HepG2 (cell line): ENCODE measurements at regions not wholly inside any gene's neighbourhood (a gene's known extent, or its start where the extent isn't known, plus 50 kb on each side); places are given as distances from the start of the nearest gene placed in this dataset.

ENCODE experiments used
- ATAC-seq: fragments of 200-7000 bp; cut with Tn5 transposase; 3 replicates; pipeline ENCODE4 v1.9.1; 2020; ENCODE audit warnings: mild to moderate bottlenecking, moderate library complexity
- BruUV-seq: library from RNA; stranded (reverse); fragments of 400-500 nt; replicated peaks from 2 replicates; lab custom pipeline; 2021; lab: Mats Ljungman, UMichigan
- CTCF ChIA-PET: fragments of 300-600 bp; formaldehyde crosslinking; extraction: SDS; loops from one replicate; lab custom pipeline; 2021; ENCODE audit warnings: low total read pairs, inconsistent platforms, low intra/inter-chr PET ratio; lab: Yijun Ruan, JAX
- POLR2A ChIA-PET: fragments of 350-600 bp; sonication (Branson Sonifier 250); formaldehyde crosslinking; loops from one replicate; lab custom pipeline; 2020; ENCODE audit warnings: antibody characterized with exemption, inconsistent platforms; lab: Yijun Ruan, JAX
- DNase-seq: peaks from one replicate; pipeline ENCODE4 v3.0.0-alpha.2; 2015; ENCODE audit warnings: low spot score
- FAIRE-seq: peaks from 3 replicates; lab custom pipeline; 2011; peaks lifted over from hg19 to GRCh38; lab: Jason Lieb, UNC
- H2AFZ ChIP-seq: one replicate; pipeline ENCODE4 v1.6.1; 2011; ENCODE audit warnings: low read length, inconsistent platforms
- H3K27ac ChIP-seq: fragments of 300-600 bp; 3 replicates; pipeline ENCODE4 v1.8.0; 2011; ENCODE audit warnings: mixed run types, mild to moderate bottlenecking, mixed read lengths, low read length, inconsistent platforms; ENCODE audit not compliant: insufficient read depth; ENCODE audit errors: extremely low read length
- H3K27me3 ChIP-seq, 2 experiments: fragments of 200-600 bp in 1 of 2; 2 replicates in 1 of 2; 3 replicates in 1 of 2; pipeline versions ENCODE4 v1.6.0 to v1.8.0; 2011; ENCODE audit warnings: low read length in 2 of 2, mild to moderate bottlenecking in 2 of 2, moderate library complexity in 2 of 2, inconsistent platforms in 1 of 2; ENCODE audit not compliant: insufficient read depth in 2 of 2, control insufficient read depth in 1 of 2
- H3K36me3 ChIP-seq, 2 experiments: fragments of 200-600 bp in 1 of 2; replicated peaks in 1 of 2; 2 replicates in 1 of 2; 3 replicates in 1 of 2; pipeline versions ENCODE4 v1.5.1 to v1.8.0; 2011; ENCODE audit warnings: low read length in 2 of 2, inconsistent platforms in 1 of 2; ENCODE audit not compliant: insufficient read depth in 2 of 2, control insufficient read depth in 1 of 2
- H3K4me1 ChIP-seq: 2 replicates; pipeline ENCODE4 v1.5.1; 2012; ENCODE audit warnings: low read length, inconsistent platforms; ENCODE audit not compliant: insufficient read depth
- H3K4me2 ChIP-seq: 2 replicates; pipeline ENCODE4 v1.6.0; 2011; ENCODE audit warnings: low read depth, low read length, inconsistent platforms
- H3K4me3 ChIP-seq, 3 experiments: fragments of 200-600 bp in 1 of 3; sonication (generic), shearing (Covaris generic) in 1 of 3; replicated peaks in 1 of 3; 2 replicates each; pipeline ENCODE4 v1.5.1; 2011 to 2016; ENCODE audit warnings: low read length in 3 of 3, inconsistent platforms in 2 of 3, low read depth in 2 of 3, mild to moderate bottlenecking in 2 of 3, control low read depth in 1 of 3, mixed read lengths in 1 of 3; ENCODE audit not compliant: insufficient read depth in 1 of 3
- H3K79me2 ChIP-seq: one replicate; pipeline ENCODE4 v1.6.1; 2011; ENCODE audit warnings: low read length, inconsistent platforms; ENCODE audit not compliant: insufficient read depth
- H3K9ac ChIP-seq: 2 replicates; pipeline ENCODE4 v1.6.0; 2011; ENCODE audit warnings: mild to moderate bottlenecking, low read depth, low read length, inconsistent platforms; ENCODE audit not compliant: insufficient read depth
- H3K9me3 ChIP-seq: 2 replicates; pipeline ENCODE4 v1.5.1; 2012; ENCODE audit warnings: mild to moderate bottlenecking, low read length
- H4K20me1 ChIP-seq: 2 replicates; pipeline ENCODE4 v1.6.0; 2011; ENCODE audit warnings: inconsistent platforms, mild to moderate bottlenecking, low read length, moderate library complexity; ENCODE audit not compliant: insufficient read depth
- ATRX ChIP-seq: sonication (generic); formaldehyde crosslinking; IDR thresholded peaks from 2 replicates; pipeline ENCODE4 v1.4.0; 2020; ENCODE audit warnings: missing genetic modification reagents, borderline replicate concordance
- HNF4A ChIP-seq: sonication (generic); formaldehyde crosslinking; IDR thresholded peaks from 2 replicates; pipeline ENCODE4 v1.4.0; 2020; ENCODE audit warnings: missing genetic modification reagents
- ISX ChIP-seq: sonication (generic); formaldehyde crosslinking; conservative IDR thresholded peaks from 2 replicates; pipeline ENCODE4 v1.5.0; 2020; ENCODE audit warnings: missing genetic modification reagents
- MAFF ChIP-seq: IDR thresholded peaks from 2 replicates; pipeline ENCODE4 v1.6.1; 2011; ENCODE audit warnings: low read depth, low read length, improper control_type of control experiment
- MAFK ChIP-seq, 2 experiments: IDR thresholded peaks in 1 of 2; conservative IDR thresholded peaks in 1 of 2; 2 replicates each; pipeline ENCODE4 v1.6.1; 2011; ENCODE audit warnings: improper control_type of control experiment in 2 of 2, low read length in 2 of 2
- MBNL3 ChIP-seq: fragments of 250-450 bp; sonication (Bioruptor Pico); conservative IDR thresholded peaks from 2 replicates; pipeline ENCODE4 v1.8.0; 2022; ENCODE audit warnings: mild to moderate bottlenecking, inconsistent platforms
- MEF2D ChIP-seq: sonication (generic); formaldehyde crosslinking; IDR thresholded peaks from 2 replicates; pipeline ENCODE4 v1.5.1; 2020; ENCODE audit warnings: mild to moderate bottlenecking, missing genetic modification reagents
- POLR2A ChIP-seq, 2 experiments: IDR thresholded peaks; 2 replicates each; pipeline ENCODE4 v1.6.1; 2011; ENCODE audit warnings: low read depth in 2 of 2, low read length in 2 of 2, mild to moderate bottlenecking in 1 of 2, moderate library complexity in 1 of 2; ENCODE audit not compliant: insufficient read depth in 1 of 2
- RAD21 ChIP-seq: fragments of 450-650 bp; formaldehyde crosslinking; IDR thresholded peaks from 2 replicates; pipeline ENCODE4 v1.5.0; 2020; ENCODE audit warnings: mild to moderate bottlenecking
- RBAK ChIP-seq: sonication (generic); formaldehyde crosslinking; IDR thresholded peaks from 2 replicates; pipeline ENCODE4 v1.5.1; 2020; ENCODE audit warnings: mild to moderate bottlenecking, missing genetic modification reagents
- RFX1 ChIP-seq: fragments of 450-650 bp; IDR thresholded peaks from 2 replicates; pipeline ENCODE4 v1.6.1; 2017
- SP4 ChIP-seq: sonication (generic); formaldehyde crosslinking; IDR thresholded peaks from 2 replicates; pipeline ENCODE4 v1.8.1; 2023; ENCODE audit warnings: mild to moderate bottlenecking, missing genetic modification reagents
- TGIF2 ChIP-seq: IDR thresholded peaks from 2 replicates; pipeline ENCODE4 v1.6.1; 2016; ENCODE audit warnings: control low read depth, missing compliant biosample characterization
- ZNF337 ChIP-seq: sonication (generic); formaldehyde crosslinking; IDR thresholded peaks from 2 replicates; pipeline ENCODE4 v1.5.1; 2020; ENCODE audit warnings: missing genetic modification reagents, low read depth, mild to moderate bottlenecking, borderline replicate concordance
- WGBS: methylation state at CpG from one replicate; pipeline ENCODE4 v1.1.6; 2017; ENCODE audit warnings: low lambda C conversion rate; 5-methylcytosine and 5-hydroxymethylcytosine counted together
- in situ Hi-C: cut with HindIII; loops from 2 replicates; pipeline ENCODE4 v1.10.0; 2017; ENCODE audit warnings: low pct_unique_long_range_greater_than_20kb; ENCODE audit not compliant: extremely low pct_ligation_motif_present
- intact Hi-C: fragments of 100-400 bp; cut with micrococcal nuclease; formaldehyde crosslinking; loops from one replicate; pipeline ENCODE4 v1.10.0; 2022; ENCODE audit not compliant: unreplicated experiment

GRCh38 chr13:83386609-83387008 is 495.7 kb downstream of the SLITRK1 start:
- ATAC-seq (no peak), DNase-seq (no peak), FAIRE-seq (no peak)
- CTCF ChIA-PET: no interaction called here
- Histone ChIP-seq H2AFZ (no peak overlapping the region), H3K4me1 (no peaks in the 10 kb centered on the region), H3K9ac (no peak overlapping the region), H4K20me1 (no peaks in the 10 kb centered on the region), H3K79me2 (no peaks in the 10 kb centered on the region), H3K4me3 (no peak overlapping the region), H3K4me2 (no peak overlapping the region), H3K9me3 (peaks cover 37% of the 10 kb centered on the region), H3K36me3 (no peaks in the 10 kb centered on the region), H3K27ac (no peak overlapping the region), H3K27me3 (no peaks in the 10 kb centered on the region)
- in situ Hi-C loops: no loop called here
- no peak for TF ChIP-seq ZNF337 (CRISPR knock-in tag)
- TF ChIP-seq MEF2D (CRISPR knock-in tag): no peak
- no peak for TF ChIP-seq TGIF2 (CRISPR knock-in tag)
- TF ChIP-seq ISX: no peak
- TF ChIP-seq ATRX: no peak
- TF ChIP-seq POLR2A (IDR thresholded peaks at IDR 0.05; ENCODE audit: insufficient read depth in 1 of 2, low read depth in 2 of 2, low read length in 2 of 2): no peak
- no peak for TF ChIP-seq SP4
- no peak for TF ChIP-seq RBAK (CRISPR knock-in tag)
- peak; percentile 82 for TF ChIP-seq MAFF
- peak; percentile 59 to 93; a peak in 3 of 4 replicates for TF ChIP-seq MAFK (conservative IDR thresholded peaks at IDR 0.05 in 1 of 2, IDR thresholded peaks at IDR 0.05 in 1 of 2; ENCODE audit: low read length in 2 of 2)
- TF ChIP-seq HNF4A (CRISPR knock-in tag): no peak
- TF ChIP-seq MBNL3 (CRISPR knock-in tag): no peak
- no peak for TF ChIP-seq RFX1
- TF ChIP-seq RAD21 (CRISPR knock-in tag): no peak
- 15% methylated on average over 1 of the region's 1 CpG for WGBS
- POLR2A ChIA-PET: no interaction called here
- no TSS peak for BruUV-seq
- intact Hi-C loops: no loop called here
